ENCODE measurements at regions not wholly inside any gene's neighbourhood (a gene's known extent, or its start where the extent isn't known, plus 50 kb on each side); places are given as distances from the start of the nearest gene placed in this dataset.

DNA sequence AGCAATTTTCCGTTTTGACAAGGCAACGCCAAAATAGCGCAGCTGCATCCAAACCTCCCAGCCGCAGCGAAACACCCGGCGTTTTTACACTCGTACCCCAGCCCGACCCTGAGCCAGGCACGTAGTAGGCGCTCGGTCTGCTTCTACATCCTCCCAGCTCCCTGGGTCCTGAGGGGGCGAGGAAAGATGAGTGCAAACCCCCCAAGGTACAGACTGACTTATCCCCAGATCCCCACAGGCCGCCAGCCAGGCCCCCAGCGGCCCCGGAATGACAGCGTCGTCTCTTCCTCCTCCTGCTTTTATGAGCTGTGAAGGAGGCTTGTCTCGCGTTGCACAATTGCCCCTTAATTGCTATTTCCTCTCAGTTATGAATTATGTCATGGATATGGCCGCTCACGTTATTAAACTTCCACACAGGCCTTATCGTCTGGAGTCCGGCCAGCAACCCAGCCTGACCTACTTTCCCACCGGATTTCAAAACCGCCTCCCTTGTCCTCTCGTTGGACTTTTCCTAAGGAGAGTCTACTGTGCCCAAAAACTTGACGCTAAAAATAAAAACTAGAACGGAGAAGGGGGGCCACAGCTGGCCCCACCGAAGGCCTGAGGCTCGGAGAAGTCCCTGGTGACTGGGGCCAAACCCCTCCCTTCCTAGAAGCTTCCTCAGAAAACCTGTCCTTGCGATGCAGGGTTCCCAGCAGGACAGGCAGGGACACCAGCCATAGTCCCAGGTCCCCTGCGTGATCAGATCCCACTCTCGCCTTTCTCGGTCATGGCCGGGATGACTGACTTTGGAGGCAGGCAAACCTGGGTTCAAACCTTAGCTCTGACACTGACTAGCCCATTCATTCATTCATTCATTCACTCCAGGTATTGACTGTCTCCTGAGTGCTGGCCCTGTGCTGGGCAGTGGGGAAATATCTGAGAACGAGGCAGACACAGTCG lies 130.9 kb upstream of the PTPN1 start:
- DNase-seq, result no peak

DNA sequence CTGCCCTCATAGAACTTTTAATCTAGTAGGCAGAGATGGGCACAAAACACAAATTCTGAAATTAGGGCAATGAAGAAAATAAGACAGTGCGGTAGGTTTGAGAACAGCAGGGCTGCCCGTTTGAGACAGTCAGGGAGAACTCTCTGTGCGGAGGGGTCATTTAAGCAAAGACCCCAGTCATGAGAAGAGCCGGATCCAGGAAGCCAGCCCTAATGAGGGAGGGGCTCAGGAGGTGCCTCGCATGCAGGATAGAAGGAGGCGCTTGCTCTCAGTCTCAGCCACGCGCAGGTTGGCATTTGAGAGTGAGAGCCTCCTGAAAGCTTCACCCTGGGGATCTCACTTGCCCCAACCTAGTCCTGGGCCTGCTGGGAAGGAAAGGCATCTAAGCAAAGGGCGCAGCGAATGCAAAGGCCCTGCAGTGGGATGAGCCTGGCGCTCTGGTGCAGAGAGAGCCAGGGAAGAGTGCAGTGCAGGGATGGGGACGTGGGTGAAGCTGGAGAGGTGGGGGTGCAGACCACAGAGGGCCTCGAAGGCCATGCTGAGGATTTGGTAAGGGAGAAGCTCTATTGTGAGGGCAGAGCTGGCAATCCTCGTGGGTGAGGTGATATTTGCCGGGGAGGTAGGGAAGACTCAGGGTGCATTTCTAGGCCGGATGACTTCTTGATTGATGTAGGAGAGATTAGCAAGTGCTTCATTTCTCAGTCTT lies 130.0 kb upstream of the PTPN1 start:
- DNase-seq, result no peak

DNA sequence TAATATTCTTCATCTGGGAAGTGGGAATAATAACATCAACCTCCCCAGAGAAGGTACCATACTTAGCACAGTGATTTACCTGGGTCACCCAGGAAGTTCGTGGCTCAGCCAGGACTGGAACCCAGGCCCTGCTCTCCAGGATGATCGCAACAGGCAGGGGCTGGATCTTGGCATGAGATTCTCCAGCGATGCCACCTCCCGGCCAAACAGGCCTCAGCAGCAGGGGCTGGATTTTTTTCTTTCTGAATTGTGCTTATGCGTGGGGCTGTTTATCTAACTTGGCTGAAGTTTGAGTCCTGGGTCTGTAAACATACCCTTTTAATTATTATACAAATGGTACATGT lies 129.5 kb upstream of the PTPN1 start:
- DNase-seq, result no peak

DNA sequence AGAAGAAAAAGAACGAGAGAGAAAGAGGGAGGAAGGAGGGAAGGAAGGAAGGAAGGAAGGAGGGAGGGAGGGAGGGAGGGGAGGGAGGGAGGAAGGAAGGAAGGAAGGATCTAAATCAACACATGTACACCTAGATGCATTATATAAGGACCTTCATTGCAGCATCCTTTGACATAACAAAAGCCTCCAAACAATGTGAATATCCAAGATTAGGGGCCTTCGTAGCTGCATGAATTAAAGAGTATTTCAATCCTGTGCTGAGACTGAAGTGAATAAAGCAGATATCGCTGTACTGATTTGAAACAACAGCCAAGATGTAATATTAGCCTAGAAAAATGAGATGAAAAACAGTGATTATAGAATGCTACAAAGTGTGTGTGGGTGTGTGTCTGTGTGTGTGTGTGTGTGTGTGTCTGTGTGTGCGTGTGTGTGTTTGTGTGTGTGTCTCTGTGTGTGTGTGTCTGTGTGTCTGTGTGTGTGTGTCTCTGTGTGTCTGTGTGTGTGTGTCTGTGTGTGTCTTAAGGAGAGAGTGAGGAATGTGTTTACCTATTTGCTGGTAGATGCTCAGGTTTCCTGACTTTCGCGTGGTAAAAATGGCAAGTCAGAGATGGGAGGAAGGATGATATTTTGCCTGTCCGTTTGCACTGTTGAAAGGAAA lies 129.0 kb upstream of the PTPN1 start:
- DNase-seq, result no peak

DNA sequence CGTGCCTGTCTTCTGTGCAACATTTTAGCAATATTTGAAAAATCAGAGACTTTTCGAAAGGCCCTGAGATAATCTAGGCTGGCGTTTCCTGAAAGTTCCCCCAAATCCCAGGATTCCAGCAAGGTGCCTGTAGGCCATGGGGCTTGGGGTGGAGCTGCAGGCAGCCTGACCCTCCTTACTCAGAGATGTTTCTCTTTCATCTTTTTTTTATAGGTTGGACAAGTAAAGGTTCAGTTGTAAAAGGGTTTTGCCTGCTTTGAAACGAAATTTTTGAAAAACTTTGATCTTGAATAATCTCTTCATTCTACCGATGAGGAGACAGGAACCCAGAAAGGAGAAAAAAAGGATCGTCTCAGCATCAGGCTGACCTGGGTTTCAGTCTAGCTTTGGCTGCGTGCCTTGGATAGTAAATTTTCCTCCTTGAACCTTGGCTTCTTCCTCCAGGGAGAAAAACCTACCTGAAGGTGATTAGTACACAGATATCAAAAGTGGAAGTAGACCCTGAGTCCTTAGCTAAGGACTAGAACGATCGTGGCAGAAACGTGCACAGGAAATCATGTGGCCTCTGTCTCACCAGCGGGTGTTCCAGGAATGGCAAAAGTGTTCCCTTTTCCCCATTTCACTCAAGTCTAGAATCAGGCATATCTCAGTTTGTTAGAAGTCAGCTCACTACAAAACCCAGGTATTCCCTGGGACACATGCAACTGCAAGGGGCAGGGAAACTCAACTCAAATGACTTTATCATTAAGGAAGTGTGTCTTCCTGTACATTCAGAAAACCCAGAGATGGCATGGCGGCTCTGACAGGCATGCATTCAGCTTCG lies 128.2 kb upstream of the PTPN1 start:
- peak in 1 of 4 experiments; percentile 1 for DNase-seq

DNA sequence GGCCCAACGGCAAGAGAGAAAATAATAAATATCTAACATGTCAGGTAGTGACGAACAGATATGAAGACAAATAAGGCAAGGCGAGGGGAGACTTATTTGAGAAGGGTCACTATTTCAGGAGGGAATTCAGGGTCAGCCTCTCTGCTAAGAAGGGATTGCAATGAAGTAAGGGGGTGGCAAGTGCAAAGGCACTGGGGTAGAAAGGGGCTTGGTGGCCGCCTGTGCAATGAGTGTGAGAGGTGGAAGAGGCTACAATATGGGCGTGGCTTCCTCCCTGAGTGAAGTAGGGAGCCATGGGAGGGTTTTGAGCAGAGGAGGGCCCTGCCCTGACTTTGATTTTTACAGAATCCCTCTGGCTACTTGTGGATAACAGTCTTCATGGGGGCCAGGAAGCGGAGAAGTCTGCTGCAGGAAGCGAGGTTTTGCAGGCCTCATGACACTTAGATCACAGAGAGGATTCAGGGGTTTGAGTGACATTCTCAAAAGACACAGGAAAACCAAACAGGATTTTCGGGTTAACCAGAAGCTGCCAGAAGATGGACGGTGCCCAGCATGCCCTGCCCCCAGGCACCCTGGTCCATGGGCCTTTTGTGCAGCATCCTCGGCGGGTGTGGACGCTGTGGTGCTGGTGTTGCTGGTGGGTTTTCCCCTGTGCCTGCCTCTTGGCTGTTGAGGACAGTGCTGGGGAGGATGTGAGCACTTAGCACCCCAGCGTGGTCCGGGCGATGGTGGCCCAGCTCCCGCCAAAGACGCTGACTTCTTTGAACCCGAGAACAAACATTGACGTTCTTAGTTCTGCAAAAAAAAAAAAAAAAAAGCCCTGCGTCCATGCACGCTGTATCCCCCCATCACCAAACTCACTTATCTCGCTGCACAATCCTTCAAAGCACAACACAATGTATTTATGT lies 124.2 kb upstream of the PTPN1 start:
- peak in 3 of 4 experiments; percentile 5 to 31 (median 6) for DNase-seq

DNA sequence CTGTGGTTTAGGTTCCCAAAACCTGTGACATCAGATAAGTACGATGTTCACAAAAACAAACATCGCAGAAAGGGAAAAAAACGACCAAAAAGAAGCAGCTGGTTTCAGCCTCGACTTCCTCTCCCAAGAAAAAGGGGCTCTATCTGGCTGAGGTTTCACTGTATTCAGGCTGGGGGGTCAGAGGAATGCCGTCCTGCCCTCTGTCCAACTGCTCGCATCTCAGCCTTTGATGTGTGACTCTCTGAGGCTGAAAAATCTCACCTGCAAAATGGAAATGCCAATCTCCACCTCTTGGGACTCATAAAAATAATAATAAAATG lies 123.6 kb upstream of the PTPN1 start:
- DNase-seq, result no peak

DNA sequence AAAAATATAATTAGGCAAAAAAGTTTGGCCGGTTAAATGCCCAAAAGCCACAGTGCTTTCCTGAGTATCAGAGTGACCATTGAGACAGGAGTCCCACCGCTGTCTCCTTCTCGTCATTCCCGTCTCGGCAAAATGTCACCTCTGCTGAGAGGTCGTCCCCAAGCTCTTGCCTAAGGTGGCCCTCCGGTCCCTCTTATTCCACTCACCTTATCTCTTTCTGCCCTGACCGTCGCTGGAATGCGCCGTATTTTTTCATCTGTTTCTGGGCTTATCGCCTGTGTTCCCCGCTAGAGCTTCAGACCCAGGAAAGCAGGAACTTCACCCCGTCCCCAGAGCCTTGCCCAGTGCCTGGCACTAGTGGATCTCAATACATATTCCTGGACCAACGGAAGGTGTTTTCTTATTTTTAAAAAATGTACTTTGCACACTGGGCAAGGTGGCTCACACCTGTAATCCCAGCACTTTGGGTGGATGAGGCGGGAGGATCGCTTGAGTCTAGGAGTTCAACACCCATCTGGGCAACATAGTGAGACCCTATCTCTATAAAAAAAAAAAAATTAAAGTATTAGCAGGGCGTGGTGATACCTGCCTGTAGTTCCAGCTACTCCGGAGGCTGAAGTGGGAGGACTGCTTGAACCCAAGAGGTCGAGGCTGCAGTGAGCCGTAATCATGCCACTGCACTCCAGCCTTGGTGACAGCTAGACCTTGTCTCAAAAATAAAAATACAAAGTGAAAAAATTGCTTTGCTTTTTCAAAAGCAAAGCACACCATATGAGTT lies 122.8 kb upstream of the PTPN1 start:
- no peak for DNase-seq

DNA sequence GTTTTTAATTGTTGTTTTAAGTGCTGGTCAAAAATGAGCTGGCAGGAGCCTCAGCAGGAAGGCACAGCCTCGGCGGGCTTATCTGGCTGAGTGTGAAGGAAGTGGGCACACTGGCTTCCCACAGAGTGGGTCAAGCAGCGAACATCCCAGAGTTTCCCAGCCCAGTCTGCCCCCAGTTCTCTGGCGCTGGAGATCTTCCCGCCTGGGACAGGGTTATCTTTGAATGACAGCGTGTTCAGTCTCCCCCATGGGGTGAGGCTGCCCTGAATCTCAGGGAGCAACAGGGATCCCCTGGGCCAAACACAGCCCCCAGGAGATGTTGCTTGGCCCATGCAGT lies 122.2 kb upstream of the PTPN1 start:
- DNase-seq, result no peak

DNA sequence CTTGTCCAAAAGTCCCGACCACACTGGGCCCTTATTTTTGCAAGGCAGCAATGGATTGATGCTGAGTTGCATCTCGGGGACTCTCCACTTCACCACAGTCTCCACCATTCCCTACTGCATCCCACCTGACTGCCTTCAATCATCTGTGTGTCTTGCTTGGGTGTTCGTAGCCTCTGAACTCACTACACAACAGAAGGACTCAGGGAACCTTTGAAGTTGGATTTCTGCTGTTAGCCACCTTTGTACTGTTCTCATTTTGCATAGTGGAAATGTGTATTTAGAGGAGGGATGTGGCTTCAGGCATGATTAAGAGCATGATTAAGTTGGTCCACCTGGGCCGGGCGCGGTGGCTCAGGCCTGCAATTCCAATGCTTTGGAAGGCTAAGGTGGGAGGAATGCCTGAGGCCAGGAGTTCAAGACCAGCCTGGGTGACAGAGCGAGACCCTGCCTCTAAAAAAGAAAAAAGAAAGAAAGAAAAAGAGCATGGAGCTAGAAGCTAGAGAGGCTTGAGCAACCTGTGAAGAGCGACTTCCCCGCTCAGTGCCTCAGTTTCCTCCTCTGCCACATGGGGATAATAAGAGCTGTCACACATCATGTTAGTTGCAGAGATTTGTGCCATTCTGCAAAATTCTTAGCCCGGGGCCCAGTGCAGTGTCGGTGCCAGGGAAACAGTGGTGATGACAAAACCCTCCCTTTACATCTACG lies 121.3 kb upstream of the PTPN1 start:
- DNase-seq, result no peak

DNA sequence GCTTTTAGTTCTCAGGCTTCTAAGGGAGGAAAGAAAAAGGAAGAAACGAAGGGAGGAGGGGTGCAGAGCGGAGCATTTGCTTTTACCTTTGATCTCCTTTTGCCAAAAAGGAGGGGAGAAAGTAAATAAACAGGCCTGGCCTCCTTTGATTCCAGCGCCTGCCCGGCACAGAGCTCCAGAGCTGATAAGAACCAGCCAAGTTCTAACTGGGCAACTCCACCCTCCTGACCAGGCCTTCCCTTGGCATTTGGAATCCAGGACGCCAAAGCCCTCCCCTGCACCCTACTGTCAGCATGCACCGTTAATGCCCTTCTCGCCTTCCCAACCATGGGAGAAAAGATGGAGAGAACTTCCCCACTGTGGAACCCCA lies 120.8 kb upstream of the PTPN1 start:
- DNase-seq, result no peak

DNA sequence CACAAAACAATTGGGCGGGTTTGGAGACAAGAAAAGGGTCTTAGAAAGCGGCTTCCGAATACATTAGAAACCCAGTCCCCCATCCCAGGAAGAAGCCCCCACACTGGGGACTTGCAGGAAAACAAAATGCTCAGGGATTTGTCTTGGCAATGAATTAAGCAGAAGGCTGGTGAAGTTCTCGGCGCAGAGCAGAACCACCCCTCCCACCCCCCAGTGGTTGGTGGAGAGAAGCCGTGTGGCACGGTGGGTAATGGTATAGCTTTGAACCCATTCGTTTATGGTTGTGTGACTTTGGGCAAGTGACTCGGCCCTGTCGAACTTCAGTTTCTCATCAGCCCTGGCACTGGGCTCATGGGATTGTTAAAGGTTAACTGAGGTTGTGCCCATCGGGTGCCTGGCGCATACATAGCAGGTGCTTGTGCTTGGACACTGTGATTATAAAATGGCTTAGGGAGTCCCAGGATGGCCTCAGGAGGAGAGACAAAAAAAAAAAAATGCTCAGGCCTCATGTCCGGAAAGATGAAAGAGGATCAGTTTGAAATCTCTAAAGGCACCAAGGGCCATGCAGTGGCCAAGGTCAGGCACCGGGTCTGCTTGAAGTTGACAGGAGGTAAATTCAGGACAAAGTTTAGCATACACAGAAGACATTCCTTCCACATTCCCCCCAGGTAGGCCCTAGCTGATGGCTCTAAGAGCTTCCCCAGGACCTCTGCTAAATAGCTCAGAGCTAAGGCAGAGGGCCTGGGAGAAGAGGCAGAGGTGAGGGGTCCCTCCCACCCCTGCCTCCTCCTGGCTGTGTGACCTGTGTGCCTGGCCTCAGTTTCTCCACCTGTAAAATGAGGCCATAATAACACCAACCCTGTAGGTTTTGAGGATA lies 120.1 kb upstream of the PTPN1 start:
- no peak for DNase-seq

DNA sequence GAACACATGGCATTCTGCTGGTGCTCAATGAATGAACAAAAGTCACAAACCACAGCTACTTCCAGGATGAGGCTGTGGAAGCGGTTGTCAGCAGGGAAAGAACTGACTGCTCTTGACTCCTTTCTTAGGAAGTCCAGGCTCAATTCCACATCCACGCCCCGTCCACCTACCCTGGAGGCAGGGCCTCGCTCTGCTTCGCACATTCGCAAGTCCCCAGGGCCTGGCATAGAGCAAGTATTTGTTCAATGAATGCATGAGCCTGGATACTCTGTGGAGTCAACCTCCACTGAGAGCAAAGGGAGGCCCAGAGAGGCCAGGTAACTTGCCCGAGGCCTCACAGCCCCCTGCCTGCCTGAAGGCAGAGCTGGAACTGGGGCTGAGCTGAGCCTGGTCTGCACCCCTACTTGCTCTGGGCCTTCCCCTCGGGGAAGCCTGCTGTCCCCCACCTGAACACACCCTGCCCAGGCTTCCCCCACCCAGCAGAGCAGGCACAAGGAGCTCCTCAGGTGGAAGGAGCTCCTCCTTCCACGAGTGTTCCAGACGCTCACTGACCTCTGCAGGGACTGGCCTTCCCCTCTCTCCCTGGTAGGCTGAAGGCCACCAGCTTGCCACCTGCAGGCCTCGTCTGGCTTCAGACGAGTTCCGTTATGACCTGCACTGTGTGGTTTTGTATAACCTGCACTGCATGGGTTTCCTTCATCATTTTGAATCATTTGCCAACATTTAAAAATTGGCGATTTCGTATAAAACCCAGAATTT lies 119.3 kb upstream of the PTPN1 start:
- DNase-seq, result no peak

DNA sequence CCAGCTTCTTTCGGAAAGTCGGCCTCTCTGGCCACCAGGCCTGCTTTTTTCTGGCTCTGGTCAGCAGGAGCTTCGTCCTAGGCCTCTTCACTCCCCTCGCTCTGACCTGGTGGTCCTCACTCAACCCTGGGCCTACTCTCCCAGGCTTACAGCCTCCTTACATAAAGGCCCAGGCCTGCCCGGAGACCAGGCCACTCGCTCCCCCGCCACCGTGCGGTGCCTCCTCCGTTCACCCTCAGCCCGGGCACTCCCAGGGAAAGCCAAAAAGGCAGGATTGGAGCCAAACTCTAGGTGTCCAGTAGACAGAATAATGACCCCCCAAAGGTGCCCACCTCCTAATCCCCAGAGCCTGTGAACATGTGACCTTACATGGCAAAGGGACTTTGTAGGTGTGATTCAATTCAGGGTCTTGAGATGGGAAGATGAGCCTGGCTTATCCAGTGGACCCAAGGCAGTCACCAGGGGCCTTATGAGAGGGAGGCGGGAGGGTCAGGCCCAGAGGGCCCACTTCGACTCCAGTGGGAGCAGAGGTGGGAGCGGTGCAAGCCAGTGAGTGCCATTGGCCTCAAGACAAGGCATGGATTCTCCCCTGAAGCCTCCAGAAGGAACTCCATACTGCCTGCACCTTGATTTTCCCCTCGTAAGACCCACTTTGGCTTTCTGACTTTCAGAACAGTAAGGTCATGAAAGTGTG lies 118.6 kb upstream of the PTPN1 start:
- no peak for DNase-seq

DNA sequence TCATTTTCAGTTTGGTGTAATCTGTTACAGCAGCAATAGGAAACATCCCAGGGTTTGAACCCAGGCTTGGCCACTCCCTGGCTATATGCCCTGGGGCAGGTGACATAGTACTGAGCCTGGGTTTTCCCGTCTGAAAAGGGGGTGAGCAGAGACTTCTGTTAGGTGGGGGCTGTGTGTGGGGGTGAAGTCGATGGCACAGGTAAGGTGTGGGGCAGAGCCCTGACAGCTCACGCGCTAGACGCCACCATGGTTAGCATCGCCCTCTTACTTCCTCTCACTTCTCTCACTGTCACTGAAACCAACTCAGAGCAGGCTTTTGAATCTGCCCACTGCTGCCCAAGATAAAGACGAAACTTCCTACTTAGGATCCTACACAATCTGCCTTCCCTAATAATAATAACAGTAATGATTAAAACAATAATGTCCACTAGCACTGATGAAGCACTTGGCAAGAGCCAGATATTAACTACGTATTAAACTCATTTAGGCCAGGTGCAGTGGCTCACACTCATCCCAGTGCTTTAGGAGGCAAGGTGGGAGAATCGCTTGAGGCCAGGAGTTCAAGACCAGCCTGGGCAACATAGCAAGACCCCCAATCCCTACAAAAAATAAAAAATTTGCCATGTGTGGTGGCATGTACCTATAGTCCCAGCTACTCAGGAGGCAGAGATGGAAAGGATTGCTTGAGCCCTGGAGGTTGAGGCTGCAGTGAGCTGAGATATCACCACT lies 117.9 kb upstream of the PTPN1 start:
- no peak for DNase-seq

DNA sequence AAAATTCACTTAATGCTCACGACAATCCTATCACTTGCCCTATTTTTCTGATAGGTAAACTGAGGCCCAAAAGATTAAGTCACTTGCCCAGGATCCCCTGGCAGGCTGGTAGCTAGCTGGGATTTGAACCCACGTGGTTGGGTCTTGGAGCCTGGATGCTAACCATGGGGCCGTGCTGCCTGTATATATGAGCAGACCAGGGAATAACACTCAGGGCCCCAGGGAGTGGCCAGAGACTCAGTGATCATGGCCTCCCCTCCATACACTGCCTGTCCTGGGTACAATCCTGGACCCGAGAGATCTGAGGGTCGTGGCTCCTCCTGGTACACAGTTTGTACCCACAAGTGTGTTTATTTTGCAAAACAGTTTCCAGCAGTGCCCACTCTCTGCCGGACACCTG lies 116.9 kb upstream of the PTPN1 start:
- DNase-seq, result no peak

DNA sequence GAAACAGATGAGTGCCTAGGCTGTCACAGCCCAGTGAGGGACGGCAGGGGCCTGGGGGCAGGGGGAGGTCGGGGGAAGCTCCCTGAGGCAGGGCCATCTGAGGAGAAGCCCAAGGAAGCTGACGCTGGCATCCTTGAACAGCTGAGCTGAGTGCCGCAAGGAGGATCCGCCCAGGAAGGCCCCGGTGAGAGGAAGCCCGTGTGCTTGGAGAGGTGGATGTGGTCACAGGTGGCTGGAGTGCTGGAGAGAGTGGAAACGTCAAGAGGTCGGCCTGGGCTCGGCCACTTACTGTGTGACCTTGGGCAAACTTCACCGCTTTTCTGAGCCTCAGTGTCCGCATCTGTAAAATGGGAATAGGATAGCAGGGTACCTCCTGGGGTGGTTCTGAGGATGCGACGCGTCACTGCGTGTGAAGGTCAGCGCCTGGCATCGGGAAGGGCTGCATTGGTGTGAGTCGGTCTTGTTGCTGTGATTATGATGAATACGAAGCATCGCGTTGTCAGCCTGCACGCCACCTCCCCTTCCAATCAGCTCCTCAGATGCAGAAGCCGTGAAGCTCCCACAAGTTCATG lies 116.1 kb upstream of the PTPN1 start:
- DNase-seq, result no peak

Measured in activated naive CD4-positive, alpha-beta T cell (primary cell).